B cell (primary cell): ENCODE measurements at regions not wholly inside any gene's neighbourhood (a gene's known extent, or its start where the extent isn't known, plus 50 kb on each side); places are given as distances from the start of the nearest gene placed in this dataset.

Experiments
- EZH2 ChIP-seq: IDR thresholded peaks from 2 replicates; pipeline ENCODE4 v1.6.1; 2012; ENCODE audit warnings: borderline replicate concordance, low read depth, mild to moderate bottlenecking, moderate library complexity, low read length; ENCODE audit not compliant: insufficient read depth, poor library complexity, severe bottlenecking
- TF ChIP-seq, protein P1 (sequence below): fragments of 200-600 bp; IDR thresholded peaks from one replicate; pipeline ENCODE4 v1.8.0; 2022; ENCODE audit warnings: antibody characterized with exemption, mild to moderate bottlenecking

DNA sequence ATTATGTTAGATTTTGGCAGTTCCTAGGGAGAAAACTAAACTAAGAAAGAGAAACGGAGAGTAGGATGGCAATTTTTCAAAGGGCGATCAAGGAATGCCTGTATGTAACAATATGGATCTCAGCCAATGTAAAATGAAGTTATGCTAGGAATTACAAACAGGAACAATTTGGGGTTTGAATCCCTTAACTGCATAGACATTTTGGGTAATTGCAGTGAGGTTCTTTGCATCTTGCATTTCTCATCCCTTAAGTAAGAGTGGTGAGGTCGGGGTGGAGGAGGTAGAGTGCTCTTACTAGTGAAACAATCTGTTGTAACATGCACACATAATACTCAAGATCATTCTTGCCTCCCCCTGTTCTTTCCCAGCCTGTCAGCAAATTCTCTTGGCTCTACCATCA is 137.6 kb downstream of the NPR3 start:
- TF ChIP-seq, protein P1, sequence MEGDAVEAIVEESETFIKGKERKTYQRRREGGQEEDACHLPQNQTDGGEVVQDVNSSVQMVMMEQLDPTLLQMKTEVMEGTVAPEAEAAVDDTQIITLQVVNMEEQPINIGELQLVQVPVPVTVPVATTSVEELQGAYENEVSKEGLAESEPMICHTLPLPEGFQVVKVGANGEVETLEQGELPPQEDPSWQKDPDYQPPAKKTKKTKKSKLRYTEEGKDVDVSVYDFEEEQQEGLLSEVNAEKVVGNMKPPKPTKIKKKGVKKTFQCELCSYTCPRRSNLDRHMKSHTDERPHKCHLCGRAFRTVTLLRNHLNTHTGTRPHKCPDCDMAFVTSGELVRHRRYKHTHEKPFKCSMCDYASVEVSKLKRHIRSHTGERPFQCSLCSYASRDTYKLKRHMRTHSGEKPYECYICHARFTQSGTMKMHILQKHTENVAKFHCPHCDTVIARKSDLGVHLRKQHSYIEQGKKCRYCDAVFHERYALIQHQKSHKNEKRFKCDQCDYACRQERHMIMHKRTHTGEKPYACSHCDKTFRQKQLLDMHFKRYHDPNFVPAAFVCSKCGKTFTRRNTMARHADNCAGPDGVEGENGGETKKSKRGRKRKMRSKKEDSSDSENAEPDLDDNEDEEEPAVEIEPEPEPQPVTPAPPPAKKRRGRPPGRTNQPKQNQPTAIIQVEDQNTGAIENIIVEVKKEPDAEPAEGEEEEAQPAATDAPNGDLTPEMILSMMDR, result no peak
- no peak for TF ChIP-seq EZH2
